Trophoblast cell (in vitro differentiated cells and primary cell): ENCODE measurements at regions not wholly inside any gene's neighbourhood (a gene's known extent, or its start where the extent isn't known, plus 50 kb on each side); places are given as distances from the start of the nearest gene placed in this dataset.
A peak's percentile ranks its signal among the peaks of the same experiment; 100 is the strongest.

Experiments
- DNase-seq, 2 donors: peaks; one replicate each; pipeline ENCODE4 v3.0.0-alpha.2; 2016
- H2AFZ ChIP-seq: 2 replicates; pipeline ENCODE4 v1.6.1; 2013; ENCODE audit warnings: low read length, moderate library complexity, mild to moderate bottlenecking; ENCODE audit not compliant: insufficient read depth, poor library complexity
- H2AK5ac ChIP-seq: 2 replicates; pipeline ENCODE4 v1.6.1; 2013; ENCODE audit warnings: mild to moderate bottlenecking, low read length
- H2BK120ac ChIP-seq: 2 replicates; pipeline ENCODE4 v1.6.1; 2013; ENCODE audit warnings: low read length, mild to moderate bottlenecking, moderate library complexity; ENCODE audit not compliant: insufficient read depth, poor library complexity
- H2BK12ac ChIP-seq: 2 replicates; pipeline ENCODE4 v1.6.1; 2013; ENCODE audit warnings: mild to moderate bottlenecking, low read length, moderate library complexity
- H2BK5ac ChIP-seq: 2 replicates; pipeline ENCODE4 v1.6.1; 2013; ENCODE audit warnings: low read length, low read depth, moderate library complexity, mild to moderate bottlenecking; ENCODE audit not compliant: poor library complexity
- H3K14ac ChIP-seq: 2 replicates; pipeline ENCODE4 v1.6.1; 2013; ENCODE audit warnings: mild to moderate bottlenecking, low read length
- H3K18ac ChIP-seq: 2 replicates; pipeline ENCODE4 v1.6.1; 2013; ENCODE audit warnings: mild to moderate bottlenecking, low read length
- H3K23ac ChIP-seq: 2 replicates; pipeline ENCODE4 v1.6.1; 2013; ENCODE audit warnings: low read length
- H3K27ac ChIP-seq: 2 replicates; pipeline ENCODE4 v1.5.1; 2013; ENCODE audit warnings: low read depth, mild to moderate bottlenecking, inconsistent platforms, low read length, moderate library complexity
- H3K27me3 ChIP-seq: 2 replicates; pipeline ENCODE4 v1.6.1; 2013; ENCODE audit warnings: inconsistent platforms, mild to moderate bottlenecking, low read length, moderate library complexity; ENCODE audit not compliant: insufficient read depth
- H3K36me3 ChIP-seq, 2 experiments: 1 replicate in 1 of 2; 2 replicates in 1 of 2; pipeline ENCODE4 v1.6.1; 2013; ENCODE audit warnings: low read length in 2 of 2, mild to moderate bottlenecking in 2 of 2, moderate library complexity in 1 of 2; ENCODE audit not compliant: insufficient read depth in 2 of 2, control insufficient read depth in 1 of 2
- H3K4ac ChIP-seq: 2 replicates; pipeline ENCODE4 v1.6.1; 2013; ENCODE audit warnings: low read depth, mild to moderate bottlenecking, low read length, moderate library complexity
- H3K4me1 ChIP-seq, 2 experiments: 1 replicate in 1 of 2; 2 replicates in 1 of 2; pipeline ENCODE4 v1.6.1; 2013; ENCODE audit warnings: low read length in 2 of 2, mild to moderate bottlenecking in 2 of 2, moderate library complexity in 1 of 2; ENCODE audit not compliant: insufficient read depth in 2 of 2, control insufficient read depth in 1 of 2
- H3K4me2 ChIP-seq: 2 replicates; pipeline ENCODE4 v1.6.1; 2013; ENCODE audit warnings: inconsistent platforms, mild to moderate bottlenecking, low read length, moderate library complexity
- H3K4me3 ChIP-seq: 2 replicates; pipeline ENCODE4 v1.5.1; 2013; ENCODE audit warnings: mild to moderate bottlenecking, low read depth, low read length, inconsistent platforms
- H3K79me1 ChIP-seq: one replicate; pipeline ENCODE4 v1.6.1; 2013; ENCODE audit warnings: low read length
- H3K79me2 ChIP-seq: 2 replicates; pipeline ENCODE4 v1.6.1; 2013; ENCODE audit warnings: low read length, mild to moderate bottlenecking; ENCODE audit not compliant: control insufficient read depth, insufficient read depth, poor library complexity
- H3K9ac ChIP-seq: 2 replicates; pipeline ENCODE4 v1.6.1; 2013; ENCODE audit warnings: mild to moderate bottlenecking, low read length
- H3K9me3 ChIP-seq: 2 replicates; pipeline ENCODE4 v1.6.1; 2013; ENCODE audit warnings: low read depth, mild to moderate bottlenecking, control low read depth, inconsistent platforms, low read length; ENCODE audit not compliant: insufficient read depth
- H4K12ac ChIP-seq: 2 replicates; pipeline ENCODE4 v1.6.1; 2013; ENCODE audit warnings: low read depth, mild to moderate bottlenecking, low read length, moderate library complexity
- H4K8ac ChIP-seq: 2 replicates; pipeline ENCODE4 v1.6.1; 2013; ENCODE audit warnings: low read depth, mild to moderate bottlenecking, low read length, moderate library complexity
- H4K91ac ChIP-seq: one replicate; pipeline ENCODE4 v1.6.1; 2013; ENCODE audit warnings: low read depth, mild to moderate bottlenecking, low read length, moderate library complexity
- WGBS: extraction: QIAGEN DNeasy Blood & Tissue Kit; methylation state at CpG from one replicate; pipeline ENCODE4 v1.1.7; 2013; ENCODE audit warnings: missing lambda C conversion rate; ENCODE audit not compliant: insufficient read length, insufficient coverage; ENCODE audit errors: extremely low coverage; 5-methylcytosine and 5-hydroxymethylcytosine counted together

GRCh38 chr4:112053825-112054350 is 91.4 kb upstream of the FAM241A start:
- no peak for DNase-seq
- Histone ChIP-seq H3K36me3 (no peaks in the 10 kb centered on the region), H3K27ac (peak overlapping the region; percentile 34), H3K9me3 (no peaks in the 10 kb centered on the region), H3K23ac (no peak overlapping the region), H2AFZ (no peak overlapping the region), H2BK12ac (no peak overlapping the region), H4K91ac (no peak overlapping the region), H3K14ac (no peak overlapping the region), H3K4me2 (no peak overlapping the region), H3K27me3 (no peaks in the 10 kb centered on the region), H3K9ac (no peak overlapping the region), H3K4me3 (no peak overlapping the region), H4K8ac (no peak overlapping the region), H3K18ac (no peak overlapping the region), H2BK5ac (no peak overlapping the region), H2AK5ac (no peak overlapping the region), H3K79me1 (peaks cover 2% of the 10 kb centered on the region), H3K4ac (no peak overlapping the region), H4K12ac (no peak overlapping the region), H3K79me2 (no peaks in the 10 kb centered on the region), H3K4me1 (peaks cover 2 to 3% of the 10 kb centered on the region in 2 experiments), H2BK120ac (no peak overlapping the region)
- no CpG with 5 or more reads among the region's 2 CpGs for WGBS

- Histone ChIP-seq H2AK5ac (no peak overlapping the region), H2BK12ac (no peak overlapping the region), H3K14ac (no peak overlapping the region), H4K8ac (no peak overlapping the region), H3K23ac (no peak overlapping the region), H3K4me3 (no peak overlapping the region), H2BK120ac (no peak overlapping the region), H2BK5ac (no peak overlapping the region), H3K27me3 (no peaks in the 10 kb centered on the region), H3K79me2 (no peaks in the 10 kb centered on the region), H3K36me3 (no peaks in the 10 kb centered on the region), H3K4me1 (peaks cover 2 to 3% of the 10 kb centered on the region in 2 experiments), H3K4ac (no peak overlapping the region), H4K91ac (no peak overlapping the region), H4K12ac (no peak overlapping the region), H3K9me3 (no peaks in the 10 kb centered on the region), H3K9ac (no peak overlapping the region), H3K27ac (no peak overlapping the region), H3K18ac (no peak overlapping the region), H2AFZ (no peak overlapping the region), H3K79me1 (peaks cover 2% of the 10 kb centered on the region), H3K4me2 (no peak overlapping the region)
- DNase-seq: no peak
Observed at GRCh38 chr4:112055100-112055499, 90.2 kb upstream of the FAM241A start.

- no peaks in the 10 kb centered on the region for H3K27me3 ChIP-seq
- H2BK5ac ChIP-seq: peak overlapping the region; percentile 80
- H3K4me3 ChIP-seq: no peak overlapping the region
- DNase-seq: no peak
- H2AFZ ChIP-seq: no peak overlapping the region
- H3K4ac ChIP-seq: no peak overlapping the region
- H2AK5ac ChIP-seq: peak overlapping the region; percentile 32
- WGBS: no CpG with 5 or more reads among the region's 3 CpGs
- no peak overlapping the region for H2BK120ac ChIP-seq
- H4K91ac ChIP-seq: no peak overlapping the region
- no peak overlapping the region for H4K12ac ChIP-seq
- no peak overlapping the region for H3K9ac ChIP-seq
- H3K9me3 ChIP-seq: no peaks in the 10 kb centered on the region
- no peak overlapping the region for H4K8ac ChIP-seq
- no peak overlapping the region for H3K23ac ChIP-seq
- peaks cover 2% of the 10 kb centered on the region for H3K79me1 ChIP-seq
- H3K4me2 ChIP-seq: no peak overlapping the region
- H3K14ac ChIP-seq: no peak overlapping the region
- no peak overlapping the region for H3K27ac ChIP-seq
- peak overlapping the region; percentile 95 for H2BK12ac ChIP-seq
- no peaks in the 10 kb centered on the region for H3K79me2 ChIP-seq
- H3K4me1 ChIP-seq: peaks cover 6 to 8% of the 10 kb centered on the region in 2 experiments
- no peaks in the 10 kb centered on the region for H3K36me3 ChIP-seq
- no peak overlapping the region for H3K18ac ChIP-seq
Observed at GRCh38 chr4:112057470-112057869, 87.8 kb upstream of the FAM241A start.

GRCh38 chr4:112058433-112058832 is 86.8 kb upstream of the FAM241A start:
- Histone ChIP-seq H3K36me3 (no peaks in the 10 kb centered on the region), H2BK120ac (no peak overlapping the region), H4K12ac (no peak overlapping the region), H3K9ac (no peak overlapping the region), H3K4me2 (no peak overlapping the region), H3K4me1 (peaks cover 6 to 8% of the 10 kb centered on the region in 2 experiments), H2AK5ac (no peak overlapping the region), H3K14ac (no peak overlapping the region), H3K27me3 (no peaks in the 10 kb centered on the region), H3K79me2 (no peaks in the 10 kb centered on the region), H3K4me3 (no peak overlapping the region), H3K18ac (no peak overlapping the region), H3K23ac (no peak overlapping the region), H3K9me3 (no peaks in the 10 kb centered on the region), H2AFZ (no peak overlapping the region), H2BK12ac (no peak overlapping the region), H2BK5ac (no peak overlapping the region), H4K91ac (no peak overlapping the region), H4K8ac (no peak overlapping the region), H3K4ac (no peak overlapping the region), H3K79me1 (peaks cover 2% of the 10 kb centered on the region), H3K27ac (no peak overlapping the region)
- no CpG with 5 or more reads among the region's 3 CpGs for WGBS
- peak in 1 of 2 donors; percentile 26 for DNase-seq
